Hepatic stellate cell (primary cell): ENCODE measurements at regions not wholly inside any gene's neighbourhood (a gene's known extent, or its start where the extent isn't known, plus 50 kb on each side); places are given as distances from the start of the nearest gene placed in this dataset.

ENCODE experiments used
- DNase-seq: peaks from one replicate; pipeline ENCODE4 v3.0.0; 2011; ENCODE audit warnings: low spot score

DNA sequence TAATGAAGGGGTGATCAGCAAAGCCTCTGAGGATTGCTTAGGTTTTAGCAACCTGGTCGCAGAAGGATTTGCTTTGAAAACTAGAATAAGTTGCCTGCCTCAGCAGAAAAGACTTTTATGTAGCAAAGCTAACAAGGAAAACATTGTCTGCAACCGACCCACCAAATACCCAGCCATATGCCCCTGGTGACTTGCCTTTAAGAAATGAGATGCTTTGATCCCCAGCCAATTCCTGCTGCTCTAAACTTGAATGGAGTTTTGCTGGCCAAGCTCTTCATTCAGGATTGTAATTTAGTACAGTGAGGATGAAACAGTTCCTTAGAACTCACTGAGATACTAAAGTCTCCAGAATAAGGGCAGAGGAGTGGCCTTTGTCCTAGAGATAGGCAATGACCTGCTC is 139.8 kb upstream of the PROK2 start:
- DNase-seq: no peak

DNA sequence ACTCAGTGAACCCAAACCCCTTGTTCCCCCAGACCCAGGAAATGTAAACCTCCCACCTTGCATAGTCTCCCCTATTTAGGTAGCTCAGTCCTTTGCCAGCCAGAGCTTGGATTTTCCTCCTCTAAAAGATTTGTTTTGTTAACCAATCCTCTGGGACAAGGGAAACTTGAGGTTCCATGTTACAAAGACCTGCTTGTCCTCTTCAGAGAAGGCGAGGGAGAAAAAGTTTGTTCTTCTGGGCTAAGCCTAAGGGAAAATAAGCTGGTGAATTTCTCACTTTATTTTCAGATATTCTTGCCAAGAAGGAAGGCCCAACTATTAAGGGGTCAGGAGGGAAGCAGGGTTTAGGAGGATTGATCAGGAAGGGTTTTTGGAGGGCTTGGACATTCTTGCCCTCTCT is 136.1 kb upstream of the PROK2 start:
- DNase-seq: no peak

GRCh38 chr3:71919572-71919971 is 134.6 kb upstream of the PROK2 start:
- DNase-seq: no peak

GRCh38 chr3:71917545-71917944 is 132.6 kb upstream of the PROK2 start:
- DNase-seq: no peak

DNA sequence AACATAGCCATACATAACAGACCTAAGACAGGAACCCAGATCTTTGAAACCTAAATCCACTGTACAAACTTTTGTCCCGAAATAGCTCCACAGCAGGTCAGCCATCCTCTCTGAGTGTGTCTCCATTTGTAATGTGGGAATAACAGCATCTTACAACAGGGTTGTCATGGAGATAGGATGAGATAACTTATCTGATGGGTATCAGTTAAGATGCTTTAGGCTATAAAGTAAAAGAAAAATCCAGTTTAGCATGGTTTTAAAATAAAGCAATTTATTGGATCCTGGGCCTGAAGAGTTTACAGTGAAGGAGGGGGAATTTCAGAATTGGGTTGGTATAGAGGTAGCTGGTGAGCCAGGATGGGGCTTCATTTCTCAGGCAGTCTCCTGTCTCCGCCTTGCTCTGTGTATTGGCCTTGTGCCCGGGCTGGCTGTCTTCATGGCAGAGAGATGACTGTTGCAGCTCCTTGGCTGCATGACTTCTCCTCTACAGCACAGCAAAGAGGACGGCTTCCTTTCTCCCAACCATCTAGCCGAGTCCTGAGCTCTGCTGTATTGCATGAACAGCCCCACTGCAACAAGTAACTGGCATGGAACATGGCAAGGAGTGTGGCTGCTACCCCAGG is 131.9 kb upstream of the PROK2 start:
- no peak for DNase-seq

DNA sequence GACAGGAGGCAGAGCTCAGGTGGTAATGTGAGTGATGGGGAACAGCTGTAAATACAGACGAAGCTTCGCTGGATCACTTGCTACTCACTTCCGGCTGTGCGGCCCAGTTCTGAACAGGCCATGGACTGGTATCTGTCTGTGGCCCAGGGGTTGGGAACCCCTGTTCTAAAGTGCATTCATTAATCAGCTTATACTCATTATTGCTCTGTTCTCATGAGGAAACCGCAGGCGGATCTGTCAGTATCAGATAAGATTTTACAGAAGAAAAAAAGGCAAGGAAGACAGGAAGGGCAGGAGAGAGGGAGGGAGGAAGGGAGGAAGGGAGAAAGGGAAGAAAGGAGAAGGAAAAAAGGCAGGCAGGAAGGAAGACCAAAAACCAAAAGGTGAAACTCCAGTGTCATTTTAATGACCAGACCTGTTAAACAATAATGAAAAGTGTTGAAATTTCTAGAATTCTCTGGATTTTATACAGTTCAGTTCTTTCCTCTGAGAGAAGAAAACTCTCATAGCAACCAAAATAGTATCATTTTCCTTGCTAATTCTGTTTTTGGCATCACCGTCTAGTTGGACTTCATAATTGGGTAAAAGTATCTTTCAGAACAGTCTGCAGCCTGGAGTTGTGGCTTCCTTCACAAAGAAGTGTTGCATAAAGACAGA is 128.0 kb upstream of the PROK2 start:
- DNase-seq: no peak

DNA sequence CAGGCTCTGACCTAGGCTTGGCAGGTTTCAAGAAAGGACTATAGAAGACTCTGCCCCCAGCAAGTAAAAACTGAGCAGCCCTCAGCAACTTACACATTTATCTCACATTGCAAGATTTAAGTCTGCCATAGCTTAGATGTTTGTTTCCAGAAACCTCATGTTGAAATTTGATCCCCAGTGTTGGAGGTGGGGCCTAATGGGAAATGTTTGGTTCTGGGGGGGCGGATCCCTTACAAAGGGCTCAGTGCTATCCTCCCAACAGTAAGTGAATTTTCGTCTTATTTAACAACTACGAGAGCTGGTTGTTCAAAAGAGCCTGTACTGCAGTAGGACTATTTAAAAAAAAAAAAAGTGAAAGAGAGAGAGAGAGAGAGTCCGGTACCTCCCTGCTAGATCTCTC is 125.2 kb upstream of the PROK2 start:
- DNase-seq: no peak

DNA sequence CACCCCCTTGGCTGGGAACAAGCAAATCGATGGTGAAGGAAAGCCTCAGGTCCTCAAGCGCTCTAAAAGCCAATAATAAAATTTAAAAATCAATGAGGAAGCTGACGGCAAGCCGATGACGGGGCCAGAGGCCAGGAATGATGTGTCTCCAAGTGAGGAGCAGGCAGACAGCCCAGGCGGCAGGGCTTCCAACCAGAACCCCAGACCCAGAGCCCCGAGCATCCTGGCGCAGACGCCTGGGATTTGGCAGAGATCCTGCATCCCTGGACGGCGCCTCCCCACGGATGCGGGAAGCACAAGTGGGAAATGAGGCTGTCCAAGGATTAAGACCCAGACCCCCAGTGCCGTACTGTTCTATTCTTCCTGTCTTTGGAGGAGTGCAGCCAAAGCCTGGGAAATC is 123.0 kb upstream of the PROK2 start:
- DNase-seq: no peak

DNA sequence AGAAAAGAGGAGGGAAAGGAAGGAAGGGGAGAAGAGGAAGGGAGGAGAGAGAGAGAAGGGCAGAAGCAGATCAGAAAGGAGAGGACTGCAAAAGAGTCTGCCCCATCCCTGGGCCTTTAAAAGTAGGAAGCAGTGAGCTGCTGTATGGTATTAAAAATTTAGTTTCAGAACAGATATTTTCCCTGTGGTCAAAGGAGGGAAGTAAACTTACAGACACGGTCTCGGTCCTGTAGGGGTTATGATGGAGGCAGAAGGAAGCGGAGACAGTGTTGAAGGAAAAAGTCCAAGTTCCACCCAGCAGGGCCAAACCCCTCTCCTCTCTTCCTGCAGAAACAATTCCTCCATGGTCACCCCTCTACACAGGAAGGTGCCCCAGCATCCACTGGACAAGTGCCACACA is 122.0 kb upstream of the PROK2 start:
- no peak for DNase-seq

GRCh38 chr3:71905426-71905825 is 120.5 kb upstream of the PROK2 start:
- no peak for DNase-seq

DNA sequence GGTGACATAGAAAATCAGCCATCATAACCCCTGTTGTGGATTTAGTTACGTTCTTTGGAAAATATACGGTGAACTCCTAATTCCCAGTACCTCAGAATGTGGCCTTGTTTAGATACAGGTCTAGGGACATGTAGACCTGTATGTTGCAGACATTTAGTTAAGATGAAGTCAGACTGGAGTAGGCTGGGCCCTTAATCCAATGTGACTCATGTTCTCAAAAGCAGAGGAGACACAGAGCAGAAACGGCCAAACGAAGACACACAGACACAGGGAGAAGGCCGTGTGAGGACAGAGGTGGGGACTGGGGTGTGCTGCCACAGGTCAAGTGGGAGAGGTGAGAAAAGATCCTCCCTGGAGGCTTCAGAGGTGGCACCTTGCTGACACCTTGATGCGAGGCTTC is 119.0 kb upstream of the PROK2 start:
- DNase-seq: no peak

- DNase-seq: no peak
These were observed 118.2 kb upstream of the PROK2 start for GRCh38 chr3:71903112-71903495.

- DNase-seq: no peak
These were observed 117.5 kb upstream of the PROK2 start for GRCh38 chr3:71902258-71903111.

DNA sequence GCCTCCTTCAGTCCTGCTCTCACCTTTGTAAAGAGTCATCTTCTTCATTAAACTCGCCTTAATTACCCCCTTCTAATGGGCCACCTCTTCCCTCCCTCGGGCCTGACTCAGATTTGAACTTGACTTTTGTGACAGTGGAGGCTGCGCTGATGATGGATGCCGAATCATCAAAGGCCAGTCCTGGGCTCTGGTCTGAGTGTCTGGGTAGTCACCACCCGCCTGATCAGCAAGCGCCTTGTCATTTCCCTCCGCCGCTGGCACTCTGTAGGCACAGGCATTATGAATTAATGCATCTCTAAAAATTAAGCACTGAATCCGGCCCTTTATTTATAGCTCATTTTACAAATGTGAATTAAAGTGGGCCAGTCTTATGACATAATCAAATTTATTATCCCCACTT is 116.7 kb upstream of the PROK2 start:
- no peak for DNase-seq

DNA sequence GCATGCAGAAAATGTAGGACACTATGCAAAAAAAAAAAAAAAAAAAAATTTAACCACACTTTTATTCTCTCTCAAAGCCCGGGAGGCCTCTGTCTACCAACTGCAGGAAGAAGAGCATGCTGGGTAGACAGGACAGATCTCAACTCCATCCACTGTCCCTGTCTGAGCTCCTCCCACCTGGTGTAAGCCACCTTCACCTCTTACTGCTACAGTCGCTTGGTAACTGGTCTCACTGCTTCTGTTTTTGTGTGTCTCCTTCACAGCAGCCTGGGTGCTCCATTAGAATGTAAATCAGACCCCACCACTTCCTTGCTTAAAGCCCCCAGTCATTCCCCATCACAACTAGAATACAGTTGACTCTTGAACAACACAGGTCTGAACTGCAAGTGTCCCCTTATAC is 115.1 kb upstream of the PROK2 start:
- no peak for DNase-seq

DNA sequence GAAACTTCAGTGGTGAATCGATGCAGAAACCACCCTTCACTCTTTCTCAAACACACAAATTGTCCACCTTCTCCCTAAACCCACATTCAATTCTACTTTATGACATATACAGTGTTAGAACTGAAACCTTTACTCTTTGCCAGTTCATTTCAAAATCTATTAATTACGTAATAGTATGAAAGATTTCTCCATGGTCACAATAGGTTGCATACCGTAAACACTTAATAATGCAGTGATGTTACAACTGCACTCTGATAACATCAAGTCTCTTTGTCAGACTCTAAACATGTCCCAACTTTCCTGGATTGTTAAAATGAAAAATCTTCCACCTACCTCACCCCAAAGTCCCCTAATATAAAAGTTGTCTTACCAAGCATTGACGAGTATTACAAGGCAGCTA is 111.8 kb upstream of the PROK2 start:
- DNase-seq: no peak

GRCh38 chr3:71893702-71894479 is 108.9 kb upstream of the PROK2 start:
- no peak for DNase-seq

- DNase-seq: no peak
These were observed 108.2 kb upstream of the PROK2 start for GRCh38 chr3:71893122-71893521.

GRCh38 chr3:71891483-71891882 is 106.5 kb upstream of the PROK2 start:
- DNase-seq: no peak

DNA sequence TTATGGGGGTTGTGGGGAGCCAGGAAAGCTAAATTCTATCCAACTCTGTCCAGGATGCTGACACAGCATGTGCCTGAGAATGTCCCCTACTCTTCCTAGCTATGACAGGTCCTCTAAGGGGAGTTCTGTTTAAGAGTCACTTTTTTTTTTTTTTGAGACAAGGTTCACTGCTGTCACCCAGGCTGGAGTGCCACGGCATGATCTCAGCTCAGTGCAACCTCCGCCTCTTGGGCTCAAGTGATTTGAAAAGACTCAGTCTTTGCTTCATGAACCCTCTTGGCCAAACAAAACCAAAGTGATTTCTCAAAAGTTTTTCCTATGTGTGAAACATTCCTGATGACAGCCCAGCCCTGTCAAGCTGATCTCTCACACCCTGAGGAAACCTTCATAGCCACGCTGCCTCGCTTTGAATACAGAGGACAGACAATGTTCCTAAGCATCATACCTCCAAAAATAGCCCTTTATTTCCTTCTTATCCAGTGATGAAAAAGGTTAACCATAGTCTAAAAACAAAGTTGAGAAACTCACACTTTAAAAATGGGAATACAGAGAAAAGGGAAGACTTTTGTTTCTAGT is 105.5 kb upstream of the PROK2 start:
- no peak for DNase-seq

DNA sequence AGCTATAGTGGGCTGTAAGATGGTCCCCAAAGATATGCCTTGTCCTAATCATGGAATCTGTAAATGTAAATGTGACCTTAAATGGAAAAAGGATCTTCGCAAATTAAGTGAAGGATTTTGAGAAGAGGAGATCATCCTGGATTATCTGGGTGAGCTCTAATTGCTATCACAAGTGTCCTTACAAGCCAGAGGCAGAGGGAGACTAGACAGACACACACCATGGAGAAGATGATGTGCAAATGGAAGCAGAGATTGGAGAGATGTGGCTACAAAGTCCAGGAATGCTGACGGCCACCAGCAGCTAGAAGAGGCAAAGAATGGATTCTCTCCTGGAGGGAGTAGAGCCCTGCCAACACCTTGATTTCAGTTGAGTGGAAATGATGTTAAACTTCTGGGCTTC is 102.3 kb upstream of the PROK2 start:
- no peak for DNase-seq

DNA sequence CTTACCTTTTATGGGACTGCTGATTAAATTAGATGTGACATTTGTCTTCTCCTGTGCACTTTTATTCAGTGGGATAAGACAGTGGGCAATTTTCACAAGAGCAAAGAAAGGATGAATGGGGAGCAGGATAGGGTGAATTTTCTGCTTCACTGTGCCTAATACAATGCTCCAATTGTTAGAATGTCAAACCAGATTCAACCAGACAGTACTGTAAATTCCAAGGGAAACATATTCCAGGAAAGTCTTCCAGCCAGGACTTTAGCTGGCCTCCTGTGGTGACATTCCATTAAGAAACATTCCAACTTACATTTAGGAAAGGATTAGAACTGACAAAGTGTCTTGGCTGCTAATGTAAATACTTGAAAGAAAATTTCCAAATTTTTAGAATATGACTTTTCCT is 100.1 kb upstream of the PROK2 start:
- no peak for DNase-seq
